ENCODE measurements at regions not wholly inside any gene's neighbourhood (a gene's known extent, or its start where the extent isn't known, plus 50 kb on each side); places are given as distances from the start of the nearest gene placed in this dataset.

DNA sequence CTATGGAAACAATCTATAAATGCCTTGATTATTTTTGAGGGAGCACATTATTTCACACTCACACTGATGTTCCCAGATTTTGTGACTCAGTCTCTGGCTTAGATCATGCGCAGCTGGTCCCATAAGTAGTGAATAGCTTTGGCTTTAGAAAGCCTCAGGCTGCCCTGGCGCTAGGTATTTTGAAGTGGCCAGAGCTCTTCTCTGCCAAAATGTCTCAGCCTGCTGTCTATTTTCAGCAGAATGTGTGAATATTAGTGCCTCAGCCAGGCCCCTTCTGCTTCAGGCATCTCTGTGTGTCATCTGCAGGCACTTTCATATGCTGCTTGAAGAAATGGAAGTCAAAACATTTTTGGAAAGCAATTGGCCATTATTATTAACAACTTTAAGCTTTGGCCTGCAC lies 931.0 kb upstream of the INTU start:
- H3K4me1 ChIP-seq (ENCODE audit: insufficient read depth, low read length) = no peaks in the 10 kb centered on the region
- no peak overlapping the region for H3K27ac ChIP-seq (ENCODE audit: extremely low read length, insufficient read depth, low read length)
- FAIRE-seq = no peak
- in situ Hi-C loops (cut with HindIII; ENCODE audit: extremely low pct_ligation_motif_present, low pct_unique_long_range_greater_than_20kb) = no loop called here
- TF ChIP-seq FOXC1 (CRISPR knock-in tag; IDR thresholded peaks at IDR 0.05; ENCODE audit: borderline replicate concordance) = no peak
- TF ChIP-seq, protein P1, sequence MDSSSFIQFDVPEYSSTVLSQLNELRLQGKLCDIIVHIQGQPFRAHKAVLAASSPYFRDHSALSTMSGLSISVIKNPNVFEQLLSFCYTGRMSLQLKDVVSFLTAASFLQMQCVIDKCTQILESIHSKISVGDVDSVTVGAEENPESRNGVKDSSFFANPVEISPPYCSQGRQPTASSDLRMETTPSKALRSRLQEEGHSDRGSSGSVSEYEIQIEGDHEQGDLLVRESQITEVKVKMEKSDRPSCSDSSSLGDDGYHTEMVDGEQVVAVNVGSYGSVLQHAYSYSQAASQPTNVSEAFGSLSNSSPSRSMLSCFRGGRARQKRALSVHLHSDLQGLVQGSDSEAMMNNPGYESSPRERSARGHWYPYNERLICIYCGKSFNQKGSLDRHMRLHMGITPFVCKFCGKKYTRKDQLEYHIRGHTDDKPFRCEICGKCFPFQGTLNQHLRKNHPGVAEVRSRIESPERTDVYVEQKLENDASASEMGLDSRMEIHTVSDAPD (CRISPR knock-in tag; IDR thresholded peaks at IDR 0.05) = no peak
- no peak for TF ChIP-seq ERF (CRISPR knock-in tag; IDR thresholded peaks at IDR 0.05)
- H2AFZ ChIP-seq (ENCODE audit: low read length) = no peak overlapping the region
- no peaks in the 10 kb centered on the region for H3K79me2 ChIP-seq (ENCODE audit: insufficient read depth, low read length)
- no peaks in the 10 kb centered on the region for H3K36me3 ChIP-seq (replicated peaks in 1 of 2; ENCODE audit: control insufficient read depth in 1 of 2, insufficient read depth in 2 of 2, low read length in 2 of 2)
- H3K9ac ChIP-seq (ENCODE audit: insufficient read depth, low read depth, low read length) = no peak overlapping the region
- ChIA-PET CTCF (ENCODE audit: low intra/inter-chr PET ratio, low total read pairs) (no interaction called here), POLR2A (no interaction called here)
- no peak for ATAC-seq
- intact Hi-C loops (cut with micrococcal nuclease; ENCODE audit: unreplicated experiment) = no loop called here
- H3K4me3 ChIP-seq (replicated peaks in 1 of 3; ENCODE audit: insufficient read depth in 1 of 3, low read depth in 2 of 3, low read length in 3 of 3) = no peak overlapping the region
- WGBS (ENCODE audit: low lambda C conversion rate) = 61% methylated on average over 2 of the region's 2 CpGs
- no TSS peak for BruUV-seq (replicated peaks)
- H3K4me2 ChIP-seq (ENCODE audit: low read depth, low read length) = no peak overlapping the region
- DNase-seq (ENCODE audit: low spot score) = no peak
- H3K9me3 ChIP-seq (ENCODE audit: low read length) = no peaks in the 10 kb centered on the region
- no peaks in the 10 kb centered on the region for H3K27me3 ChIP-seq (ENCODE audit: control insufficient read depth in 1 of 2, insufficient read depth in 2 of 2, low read length in 2 of 2)
- no peaks in the 10 kb centered on the region for H4K20me1 ChIP-seq (ENCODE audit: insufficient read depth, low read length)

DNA sequence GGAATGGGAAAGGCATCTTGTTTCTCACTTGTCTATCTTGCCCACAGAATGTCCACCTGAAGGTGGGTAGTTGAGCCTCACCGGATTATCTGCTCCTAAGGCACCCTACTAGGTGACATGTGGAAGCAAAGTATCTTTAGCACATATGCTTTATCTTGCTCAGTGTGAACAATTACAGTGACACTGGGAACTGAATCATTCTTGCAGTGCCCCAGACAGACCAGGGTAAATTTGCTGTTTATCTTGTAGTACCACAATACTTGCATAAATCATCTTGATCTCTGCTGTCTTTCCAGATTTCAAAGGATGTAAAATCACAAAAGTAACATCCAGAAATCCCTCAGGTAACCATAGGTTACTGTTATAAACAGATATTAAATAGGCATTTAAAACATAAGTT lies 930.0 kb upstream of the INTU start:
- no TSS peak for BruUV-seq (replicated peaks)
- Histone ChIP-seq H2AFZ (ENCODE audit: low read length) (no peak overlapping the region), H3K4me1 (ENCODE audit: insufficient read depth, low read length) (no peaks in the 10 kb centered on the region), H3K9ac (ENCODE audit: insufficient read depth, low read depth, low read length) (no peak overlapping the region), H3K79me2 (ENCODE audit: insufficient read depth, low read length) (no peaks in the 10 kb centered on the region), H3K27ac (ENCODE audit: extremely low read length, insufficient read depth, low read length) (no peak overlapping the region), H3K36me3 (replicated peaks in 1 of 2; ENCODE audit: control insufficient read depth in 1 of 2, insufficient read depth in 2 of 2, low read length in 2 of 2) (no peaks in the 10 kb centered on the region), H3K4me2 (ENCODE audit: low read depth, low read length) (no peak overlapping the region), H3K27me3 (ENCODE audit: control insufficient read depth in 1 of 2, insufficient read depth in 2 of 2, low read length in 2 of 2) (no peaks in the 10 kb centered on the region), H3K9me3 (ENCODE audit: low read length) (no peaks in the 10 kb centered on the region), H3K4me3 (replicated peaks in 1 of 3; ENCODE audit: insufficient read depth in 1 of 3, low read depth in 2 of 3, low read length in 3 of 3) (no peak overlapping the region), H4K20me1 (ENCODE audit: insufficient read depth, low read length) (no peaks in the 10 kb centered on the region)
- no peak for TF ChIP-seq ZSCAN9 (CRISPR knock-in tag; IDR thresholded peaks at IDR 0.05; ENCODE audit: borderline replicate concordance)
- TF ChIP-seq ZNF160 (CRISPR knock-in tag; IDR thresholded peaks at IDR 0.05) = no peak
- TF ChIP-seq ZNF607 (CRISPR knock-in tag; IDR thresholded peaks at IDR 0.05; ENCODE audit: borderline replicate concordance) = no peak
- TF ChIP-seq THAP11 (CRISPR knock-in tag; IDR thresholded peaks at IDR 0.05) = no peak
- no peak for TF ChIP-seq FOXP1 (IDR thresholded peaks at IDR 0.05)
- TF ChIP-seq FOXP1 (CRISPR knock-in tag; IDR thresholded peaks at IDR 0.05) = no peak
- TF ChIP-seq NKX3-1 (CRISPR knock-in tag; IDR thresholded peaks at IDR 0.05) = no peak
- TF ChIP-seq, protein P2, sequence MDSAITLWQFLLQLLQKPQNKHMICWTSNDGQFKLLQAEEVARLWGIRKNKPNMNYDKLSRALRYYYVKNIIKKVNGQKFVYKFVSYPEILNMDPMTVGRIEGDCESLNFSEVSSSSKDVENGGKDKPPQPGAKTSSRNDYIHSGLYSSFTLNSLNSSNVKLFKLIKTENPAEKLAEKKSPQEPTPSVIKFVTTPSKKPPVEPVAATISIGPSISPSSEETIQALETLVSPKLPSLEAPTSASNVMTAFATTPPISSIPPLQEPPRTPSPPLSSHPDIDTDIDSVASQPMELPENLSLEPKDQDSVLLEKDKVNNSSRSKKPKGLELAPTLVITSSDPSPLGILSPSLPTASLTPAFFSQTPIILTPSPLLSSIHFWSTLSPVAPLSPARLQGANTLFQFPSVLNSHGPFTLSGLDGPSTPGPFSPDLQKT (CRISPR knock-in tag; IDR thresholded peaks at IDR 0.05; ENCODE audit: borderline replicate concordance) = no peak
- TF ChIP-seq, protein P3, sequence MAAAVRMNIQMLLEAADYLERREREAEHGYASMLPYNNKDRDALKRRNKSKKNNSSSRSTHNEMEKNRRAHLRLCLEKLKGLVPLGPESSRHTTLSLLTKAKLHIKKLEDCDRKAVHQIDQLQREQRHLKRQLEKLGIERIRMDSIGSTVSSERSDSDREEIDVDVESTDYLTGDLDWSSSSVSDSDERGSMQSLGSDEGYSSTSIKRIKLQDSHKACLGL (CRISPR knock-in tag; IDR thresholded peaks at IDR 0.05) = no peak
- TF ChIP-seq ZNF83 (CRISPR knock-in tag; IDR thresholded peaks at IDR 0.05; ENCODE audit: borderline replicate concordance) = no peak
- no peak for TF ChIP-seq GFI1 (CRISPR knock-in tag; IDR thresholded peaks at IDR 0.05; ENCODE audit: borderline replicate concordance)
- TF ChIP-seq ZNF205 (CRISPR knock-in tag; IDR thresholded peaks at IDR 0.05) = no peak
- no peak for TF ChIP-seq SP4 (CRISPR knock-in tag; IDR thresholded peaks at IDR 0.05)
- in situ Hi-C loops (cut with HindIII; ENCODE audit: extremely low pct_ligation_motif_present, low pct_unique_long_range_greater_than_20kb) (no loop called here), intact Hi-C loops (cut with micrococcal nuclease; ENCODE audit: unreplicated experiment) (no loop called here)
- ChIA-PET POLR2A (no interaction called here), CTCF (ENCODE audit: low intra/inter-chr PET ratio, low total read pairs) (no interaction called here)
- no peak for DNase-seq (ENCODE audit: low spot score)
- FAIRE-seq = no peak
- no peak for ATAC-seq
- WGBS (ENCODE audit: low lambda C conversion rate) = 0% methylated on average over 1 of the region's 1 CpG
